ENCODE measurements at regions not wholly inside any gene's neighbourhood (a gene's known extent, or its start where the extent isn't known, plus 50 kb on each side); places are given as distances from the start of the nearest gene placed in this dataset.

DNA sequence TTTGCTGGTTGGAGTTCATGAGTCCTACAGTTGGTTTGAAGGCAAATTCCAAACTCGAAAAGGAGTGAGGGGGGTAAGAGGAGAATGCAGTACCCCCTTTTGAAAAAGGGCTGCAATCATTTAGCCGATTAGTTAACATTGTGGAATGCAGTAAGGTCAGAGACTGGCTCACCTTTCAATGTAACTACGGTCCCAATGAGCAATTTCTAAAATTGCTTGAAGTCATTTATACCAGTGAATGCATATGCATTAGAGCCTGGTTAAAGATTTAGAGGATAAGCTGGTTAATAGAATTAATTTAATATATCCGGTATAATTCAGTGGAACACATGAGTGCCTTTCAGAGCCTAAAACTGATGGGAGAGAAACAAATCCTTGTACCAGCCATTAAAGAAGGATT, 172.6 kb upstream of the PAPPA start:
- DNase-seq = no peak
- H3K27ac Mint-ChIP-seq = no peak overlapping the region
- no peaks in the 10 kb centered on the region for H3K4me1 ChIP-seq (ENCODE audit: control insufficient read depth, insufficient read depth, low read length)
- no peaks in the 10 kb centered on the region for H3K9me3 Mint-ChIP-seq
- WGBS, 2 experiments (ENCODE audit: insufficient coverage in 1 of 2, insufficient read length in 1 of 2) = 89 to 95% methylated on average over 3 to 4 of the region's 4 CpGs
- no peak overlapping the region for H3K4me3 ChIP-seq (ENCODE audit: low read length)
- TF ChIP-seq, protein P1, sequence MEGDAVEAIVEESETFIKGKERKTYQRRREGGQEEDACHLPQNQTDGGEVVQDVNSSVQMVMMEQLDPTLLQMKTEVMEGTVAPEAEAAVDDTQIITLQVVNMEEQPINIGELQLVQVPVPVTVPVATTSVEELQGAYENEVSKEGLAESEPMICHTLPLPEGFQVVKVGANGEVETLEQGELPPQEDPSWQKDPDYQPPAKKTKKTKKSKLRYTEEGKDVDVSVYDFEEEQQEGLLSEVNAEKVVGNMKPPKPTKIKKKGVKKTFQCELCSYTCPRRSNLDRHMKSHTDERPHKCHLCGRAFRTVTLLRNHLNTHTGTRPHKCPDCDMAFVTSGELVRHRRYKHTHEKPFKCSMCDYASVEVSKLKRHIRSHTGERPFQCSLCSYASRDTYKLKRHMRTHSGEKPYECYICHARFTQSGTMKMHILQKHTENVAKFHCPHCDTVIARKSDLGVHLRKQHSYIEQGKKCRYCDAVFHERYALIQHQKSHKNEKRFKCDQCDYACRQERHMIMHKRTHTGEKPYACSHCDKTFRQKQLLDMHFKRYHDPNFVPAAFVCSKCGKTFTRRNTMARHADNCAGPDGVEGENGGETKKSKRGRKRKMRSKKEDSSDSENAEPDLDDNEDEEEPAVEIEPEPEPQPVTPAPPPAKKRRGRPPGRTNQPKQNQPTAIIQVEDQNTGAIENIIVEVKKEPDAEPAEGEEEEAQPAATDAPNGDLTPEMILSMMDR (conservative IDR thresholded peaks at IDR 0.05) = no peak
- H3K4me1 Mint-ChIP-seq = peaks cover 7% of the 10 kb centered on the region
- no peaks in the 10 kb centered on the region for H3K9me3 ChIP-seq (ENCODE audit: control insufficient read depth, low read length)
- no peaks in the 10 kb centered on the region for H3K27me3 ChIP-seq (ENCODE audit: control insufficient read depth, insufficient read depth, low read length, poor library complexity, severe bottlenecking)
- no peaks in the 10 kb centered on the region for H3K36me3 Mint-ChIP-seq (ENCODE audit: low read depth)
- no peak overlapping the region for H3K4me3 Mint-ChIP-seq
- no peaks in the 10 kb centered on the region for H3K36me3 ChIP-seq (ENCODE audit: control insufficient read depth, insufficient read depth, low read length)
- H3K9ac ChIP-seq (ENCODE audit: extremely low read depth, low read length, poor library complexity, severe bottlenecking) = no peak overlapping the region
- no peak overlapping the region for H3K27ac ChIP-seq (ENCODE audit: low read depth, low read length)
- H3K27me3 Mint-ChIP-seq (ENCODE audit: insufficient read depth) = no peaks in the 10 kb centered on the region

DNA sequence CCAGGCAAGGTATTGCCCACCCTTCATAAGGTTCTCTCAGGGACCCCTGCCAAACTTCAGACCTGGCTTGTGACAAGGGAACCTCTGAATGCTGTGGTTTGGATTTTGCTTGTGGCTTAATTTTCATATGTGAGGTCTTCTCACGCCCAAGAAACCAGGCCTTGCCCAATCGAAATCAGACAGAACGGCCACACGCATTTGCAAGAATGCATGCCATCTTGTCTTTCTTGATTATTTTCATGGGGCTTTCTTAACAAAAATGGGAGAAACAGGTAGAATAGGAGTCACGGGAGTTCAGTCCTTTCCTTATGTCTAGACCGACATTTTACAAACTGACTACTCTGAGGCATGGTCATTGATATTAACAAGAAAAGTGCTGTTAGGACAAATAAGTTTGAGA, 170.2 kb upstream of the PAPPA start:
- no peaks in the 10 kb centered on the region for H3K27me3 Mint-ChIP-seq (ENCODE audit: insufficient read depth)
- Histone ChIP-seq H3K27ac (ENCODE audit: low read depth, low read length) (no peak overlapping the region), H3K27me3 (ENCODE audit: control insufficient read depth, insufficient read depth, low read length, poor library complexity, severe bottlenecking) (no peaks in the 10 kb centered on the region), H3K36me3 (ENCODE audit: control insufficient read depth, insufficient read depth, low read length) (no peaks in the 10 kb centered on the region), H3K9me3 (ENCODE audit: control insufficient read depth, low read length) (no peaks in the 10 kb centered on the region), H3K4me1 (ENCODE audit: control insufficient read depth, insufficient read depth, low read length) (no peaks in the 10 kb centered on the region), H3K4me3 (ENCODE audit: low read length) (no peak overlapping the region), H3K9ac (ENCODE audit: extremely low read depth, low read length, poor library complexity, severe bottlenecking) (no peak overlapping the region)
- no peaks in the 10 kb centered on the region for H3K9me3 Mint-ChIP-seq
- WGBS, 2 experiments (ENCODE audit: insufficient coverage in 1 of 2, insufficient read length in 1 of 2) = 94 to 98% methylated on average over 6 of the region's 6 CpGs
- no peaks in the 10 kb centered on the region for H3K36me3 Mint-ChIP-seq (ENCODE audit: low read depth)
- TF ChIP-seq, protein P1 (conservative IDR thresholded peaks at IDR 0.05) = no peak
- H3K4me1 Mint-ChIP-seq = peaks cover 5% of the 10 kb centered on the region
- DNase-seq = no peak
- no peak overlapping the region for H3K4me3 Mint-ChIP-seq
- no peak overlapping the region for H3K27ac Mint-ChIP-seq

DNA sequence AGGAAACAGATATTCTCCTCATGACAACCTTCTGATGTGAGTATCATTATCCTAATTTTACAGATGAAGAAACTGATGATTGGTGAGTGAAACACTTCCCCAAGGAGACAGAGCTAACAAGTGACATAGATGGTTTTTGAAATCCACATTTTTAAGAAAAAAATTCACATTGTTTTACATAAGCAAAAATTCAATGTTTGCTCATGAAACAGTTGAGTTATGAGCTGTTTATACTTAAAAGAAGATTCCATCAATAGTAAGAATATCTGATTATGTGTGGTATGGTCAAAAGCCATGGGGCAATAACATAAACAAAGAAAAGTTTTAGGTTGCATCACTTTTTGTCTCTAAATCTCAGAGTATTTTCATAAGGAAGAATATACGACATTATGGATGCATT, 167.9 kb upstream of the PAPPA start:
- H3K36me3 Mint-ChIP-seq (ENCODE audit: low read depth) = no peaks in the 10 kb centered on the region
- H3K27me3 Mint-ChIP-seq (ENCODE audit: insufficient read depth) = no peaks in the 10 kb centered on the region
- DNase-seq = no peak
- 93 to 100% methylated on average over 1 of the region's 1 CpG for WGBS, 2 experiments (ENCODE audit: insufficient coverage in 1 of 2, insufficient read length in 1 of 2)
- no peaks in the 10 kb centered on the region for H3K4me1 ChIP-seq (ENCODE audit: control insufficient read depth, insufficient read depth, low read length)
- H3K36me3 ChIP-seq (ENCODE audit: control insufficient read depth, insufficient read depth, low read length) = no peaks in the 10 kb centered on the region
- H3K4me3 ChIP-seq (ENCODE audit: low read length) = no peak overlapping the region
- H3K9me3 Mint-ChIP-seq = no peaks in the 10 kb centered on the region
- no peak overlapping the region for H3K27ac Mint-ChIP-seq
- TF ChIP-seq, protein P1 (conservative IDR thresholded peaks at IDR 0.05) = no peak
- H3K27me3 ChIP-seq (ENCODE audit: control insufficient read depth, insufficient read depth, low read length, poor library complexity, severe bottlenecking) = no peaks in the 10 kb centered on the region
- no peak overlapping the region for H3K4me3 Mint-ChIP-seq
- no peaks in the 10 kb centered on the region for H3K9me3 ChIP-seq (ENCODE audit: control insufficient read depth, low read length)
- H3K27ac ChIP-seq (ENCODE audit: low read depth, low read length) = no peak overlapping the region
- peaks cover 2% of the 10 kb centered on the region for H3K4me1 Mint-ChIP-seq
- no peak overlapping the region for H3K9ac ChIP-seq (ENCODE audit: extremely low read depth, low read length, poor library complexity, severe bottlenecking)

Measured in endodermal cell (in vitro differentiated cells).